ENCODE measurements at regions not wholly inside any gene's neighbourhood (a gene's known extent, or its start where the extent isn't known, plus 50 kb on each side); places are given as distances from the start of the nearest gene placed in this dataset.

DNA sequence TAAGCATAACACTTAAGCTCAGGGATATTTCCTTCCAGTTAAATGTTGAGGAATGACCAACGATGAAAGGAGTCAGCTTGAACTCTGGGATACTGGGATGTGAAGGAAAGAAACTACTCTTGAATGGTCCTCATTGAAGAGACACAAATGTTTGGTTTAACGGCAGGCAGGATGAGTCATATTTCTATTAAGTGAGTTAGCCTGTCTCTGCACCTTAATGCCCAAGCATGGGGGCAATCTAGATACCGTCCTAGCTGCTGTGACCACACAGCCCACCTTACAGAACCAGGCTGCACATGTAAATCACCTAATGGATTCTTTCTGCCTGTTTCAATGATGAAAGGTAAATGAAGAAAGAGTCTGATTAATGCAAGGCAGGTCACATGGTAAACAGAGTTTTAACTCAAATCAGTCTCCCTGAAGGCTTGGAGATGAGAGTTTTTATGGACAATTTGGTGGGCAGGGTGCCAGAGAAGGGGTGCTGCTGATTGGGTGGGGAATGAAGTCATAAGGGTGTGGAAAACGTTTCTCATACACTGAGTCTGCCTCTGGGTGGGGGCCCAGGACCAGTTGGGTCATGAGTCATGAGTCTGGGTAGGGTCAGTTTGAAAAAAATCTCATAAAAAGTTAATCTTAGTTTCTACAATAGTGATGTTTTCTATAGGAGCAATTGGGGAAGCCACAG is 144.6 kb upstream of the MMADHC start:
- no peak for TF ChIP-seq TOE1 (IDR thresholded peaks at IDR 0.05; ENCODE audit: borderline replicate concordance)
- no peak for TF ChIP-seq TOE1 (CRISPR knock-in tag; IDR thresholded peaks at IDR 0.05; ENCODE audit: borderline replicate concordance, low read depth)
- TF ChIP-seq, protein P1, sequence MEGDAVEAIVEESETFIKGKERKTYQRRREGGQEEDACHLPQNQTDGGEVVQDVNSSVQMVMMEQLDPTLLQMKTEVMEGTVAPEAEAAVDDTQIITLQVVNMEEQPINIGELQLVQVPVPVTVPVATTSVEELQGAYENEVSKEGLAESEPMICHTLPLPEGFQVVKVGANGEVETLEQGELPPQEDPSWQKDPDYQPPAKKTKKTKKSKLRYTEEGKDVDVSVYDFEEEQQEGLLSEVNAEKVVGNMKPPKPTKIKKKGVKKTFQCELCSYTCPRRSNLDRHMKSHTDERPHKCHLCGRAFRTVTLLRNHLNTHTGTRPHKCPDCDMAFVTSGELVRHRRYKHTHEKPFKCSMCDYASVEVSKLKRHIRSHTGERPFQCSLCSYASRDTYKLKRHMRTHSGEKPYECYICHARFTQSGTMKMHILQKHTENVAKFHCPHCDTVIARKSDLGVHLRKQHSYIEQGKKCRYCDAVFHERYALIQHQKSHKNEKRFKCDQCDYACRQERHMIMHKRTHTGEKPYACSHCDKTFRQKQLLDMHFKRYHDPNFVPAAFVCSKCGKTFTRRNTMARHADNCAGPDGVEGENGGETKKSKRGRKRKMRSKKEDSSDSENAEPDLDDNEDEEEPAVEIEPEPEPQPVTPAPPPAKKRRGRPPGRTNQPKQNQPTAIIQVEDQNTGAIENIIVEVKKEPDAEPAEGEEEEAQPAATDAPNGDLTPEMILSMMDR (IDR thresholded peaks at IDR 0.05 in 2 of 3, conservative IDR thresholded peaks at IDR 0.05 in 1 of 3; ENCODE audit: insufficient read depth in 2 of 3, low read depth in 1 of 3, low read length in 3 of 3): no peak

Measured in K562 (cell line).